BE2C (cell line): ENCODE measurements at regions not wholly inside any gene's neighbourhood (a gene's known extent, or its start where the extent isn't known, plus 50 kb on each side); places are given as distances from the start of the nearest gene placed in this dataset.

ENCODE experiments used
- DNase-seq: peaks from one replicate; pipeline ENCODE4 v3.0.0-alpha.2; 2020
- H3K27me3 ChIP-seq: fragments of 250-450 bp; sonication (Bioruptor Pico); 2 replicates; pipeline ENCODE4 v1.5.1; 2020; ENCODE audit warnings: mild to moderate bottlenecking
- H3K36me3 ChIP-seq: fragments of 250-450 bp; sonication (Bioruptor Pico); 2 replicates; pipeline ENCODE4 v1.5.1; 2020; ENCODE audit warnings: mild to moderate bottlenecking
- H3K4me1 ChIP-seq: fragments of 250-450 bp; sonication (Bioruptor Pico); 2 replicates; pipeline ENCODE4 v1.5.1; 2020
- H3K4me3 ChIP-seq: 2 replicates; pipeline ENCODE4 v1.5.1; 2011; ENCODE audit warnings: low read depth, low read length
- H3K9me3 ChIP-seq: fragments of 250-450 bp; sonication (Bioruptor Pico); 2 replicates; pipeline ENCODE4 v1.5.1; 2020
- TF ChIP-seq, protein P1 (sequence below): IDR thresholded peaks from 2 replicates; pipeline ENCODE4 v1.5.1; 2012; ENCODE audit warnings: mild to moderate bottlenecking, low read depth, low read length

DNA sequence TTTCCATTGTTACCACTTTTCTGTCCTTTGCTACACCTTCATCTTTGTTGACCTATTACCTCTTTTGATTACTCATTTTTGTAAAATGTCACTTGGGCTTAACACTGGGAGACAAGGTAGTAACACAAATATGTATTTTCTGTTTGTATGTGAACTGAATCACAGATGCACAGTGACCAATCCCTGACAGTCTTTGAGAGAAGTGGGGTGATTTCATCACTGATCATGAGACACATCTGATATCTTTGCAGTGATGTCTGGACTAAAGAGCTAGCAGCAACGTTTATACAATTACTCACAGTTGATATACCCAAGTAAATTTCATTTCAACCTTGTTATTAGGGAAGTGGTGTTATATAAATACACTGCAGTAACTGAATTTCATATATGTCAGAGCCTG lies 1397.4 kb upstream of the SPRY2 start:
- no peak for DNase-seq
- H3K4me3 ChIP-seq: no peak overlapping the region
- H3K27me3 ChIP-seq: no peaks in the 10 kb centered on the region
- H3K36me3 ChIP-seq: no peaks in the 10 kb centered on the region
- no peaks in the 10 kb centered on the region for H3K9me3 ChIP-seq
- TF ChIP-seq, protein P1, sequence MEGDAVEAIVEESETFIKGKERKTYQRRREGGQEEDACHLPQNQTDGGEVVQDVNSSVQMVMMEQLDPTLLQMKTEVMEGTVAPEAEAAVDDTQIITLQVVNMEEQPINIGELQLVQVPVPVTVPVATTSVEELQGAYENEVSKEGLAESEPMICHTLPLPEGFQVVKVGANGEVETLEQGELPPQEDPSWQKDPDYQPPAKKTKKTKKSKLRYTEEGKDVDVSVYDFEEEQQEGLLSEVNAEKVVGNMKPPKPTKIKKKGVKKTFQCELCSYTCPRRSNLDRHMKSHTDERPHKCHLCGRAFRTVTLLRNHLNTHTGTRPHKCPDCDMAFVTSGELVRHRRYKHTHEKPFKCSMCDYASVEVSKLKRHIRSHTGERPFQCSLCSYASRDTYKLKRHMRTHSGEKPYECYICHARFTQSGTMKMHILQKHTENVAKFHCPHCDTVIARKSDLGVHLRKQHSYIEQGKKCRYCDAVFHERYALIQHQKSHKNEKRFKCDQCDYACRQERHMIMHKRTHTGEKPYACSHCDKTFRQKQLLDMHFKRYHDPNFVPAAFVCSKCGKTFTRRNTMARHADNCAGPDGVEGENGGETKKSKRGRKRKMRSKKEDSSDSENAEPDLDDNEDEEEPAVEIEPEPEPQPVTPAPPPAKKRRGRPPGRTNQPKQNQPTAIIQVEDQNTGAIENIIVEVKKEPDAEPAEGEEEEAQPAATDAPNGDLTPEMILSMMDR: no peak
- peaks cover 5% of the 10 kb centered on the region for H3K4me1 ChIP-seq

DNA sequence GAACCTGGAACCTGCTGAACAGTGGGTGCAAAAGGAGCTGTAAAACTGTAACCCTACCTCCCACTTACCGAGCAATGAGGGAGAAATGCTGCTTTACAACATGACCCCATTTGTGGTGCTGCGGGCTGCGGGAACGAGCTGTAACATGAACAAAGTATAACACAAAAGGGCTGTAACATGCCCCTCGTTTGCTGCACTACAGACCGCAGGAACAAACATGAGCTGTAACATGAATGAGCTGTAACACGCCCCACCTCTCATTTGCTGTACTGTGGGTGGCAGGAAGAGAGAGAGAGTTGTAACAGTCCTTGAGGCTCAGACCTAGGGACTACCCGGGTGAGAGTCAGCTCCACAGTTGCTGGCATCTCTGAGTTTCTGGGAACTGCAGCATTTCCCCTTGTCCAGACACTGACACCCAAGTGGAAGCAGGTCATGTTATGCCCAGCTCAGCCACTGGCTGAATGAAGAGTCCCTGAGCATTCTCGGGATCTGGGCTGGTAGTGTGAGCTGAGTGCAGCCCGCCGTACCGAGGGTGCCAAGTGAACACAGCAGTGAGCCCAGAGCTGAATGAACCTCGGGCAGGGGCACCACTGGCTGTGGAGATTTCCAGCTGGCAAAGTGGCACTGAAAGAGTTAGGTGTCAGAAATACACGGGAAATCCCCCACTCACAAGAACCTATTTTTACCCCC lies 1385.3 kb upstream of the SPRY2 start:
- Histone ChIP-seq H3K27me3 (no peaks in the 10 kb centered on the region), H3K9me3 (no peaks in the 10 kb centered on the region), H3K4me1 (no peaks in the 10 kb centered on the region; the same call in 1 of the 2 replicates), H3K4me3 (no peak overlapping the region), H3K36me3 (no peaks in the 10 kb centered on the region)
- TF ChIP-seq, protein P1: no peak
- DNase-seq: no peak

DNA sequence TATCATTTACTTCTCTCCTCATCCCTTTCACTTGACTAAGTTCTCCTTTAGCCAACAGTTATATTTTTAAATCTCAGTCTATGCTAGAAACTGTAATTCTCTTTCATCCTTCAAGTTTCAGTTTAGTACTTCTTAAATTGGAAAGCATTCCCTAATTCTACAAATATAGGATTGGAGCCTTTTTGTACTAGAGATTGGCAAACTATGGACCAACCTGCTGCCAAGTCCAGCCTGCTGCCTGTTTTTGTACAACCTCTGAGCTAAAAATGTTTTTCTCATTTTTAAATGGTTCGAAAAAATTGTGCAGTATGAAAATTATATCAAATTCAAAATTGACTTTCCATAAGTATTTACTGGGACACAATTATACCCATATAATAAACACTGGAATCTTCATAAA lies 1381.5 kb upstream of the SPRY2 start:
- H3K36me3 ChIP-seq: no peaks in the 10 kb centered on the region
- no peaks in the 10 kb centered on the region for H3K9me3 ChIP-seq
- H3K4me1 ChIP-seq: no peaks in the 10 kb centered on the region; the same call in none of the 2 replicates
- TF ChIP-seq, protein P1: no peak
- no peak overlapping the region for H3K4me3 ChIP-seq
- no peaks in the 10 kb centered on the region for H3K27me3 ChIP-seq
- DNase-seq: no peak

DNA sequence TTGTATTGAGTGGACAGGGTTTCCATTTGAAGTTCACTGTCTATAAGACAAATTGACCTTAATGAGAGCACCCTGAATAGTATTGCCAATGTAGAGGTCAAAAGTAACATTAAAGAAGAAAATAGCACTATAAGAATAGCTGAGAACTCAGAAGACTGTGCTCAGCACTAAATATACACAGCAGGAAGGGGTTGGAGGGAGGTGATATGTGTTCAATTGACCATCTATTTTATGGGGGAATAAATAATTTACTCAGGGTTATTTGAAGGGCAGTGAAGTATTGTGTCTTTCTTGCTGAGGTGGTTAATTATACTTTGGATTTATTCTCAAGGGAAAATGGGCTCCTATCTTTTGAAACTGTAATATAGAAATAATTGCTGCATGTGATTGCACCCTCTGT lies 1380.5 kb upstream of the SPRY2 start:
- H3K27me3 ChIP-seq: no peaks in the 10 kb centered on the region

GRCh38 chr13:81714513-81714912 lies 1373.6 kb upstream of the SPRY2 start:
- no peaks in the 10 kb centered on the region for H3K36me3 ChIP-seq
- no peaks in the 10 kb centered on the region for H3K27me3 ChIP-seq
- no peak overlapping the region for H3K4me3 ChIP-seq
- H3K9me3 ChIP-seq: no peaks in the 10 kb centered on the region
- TF ChIP-seq, protein P1: no peak
- H3K4me1 ChIP-seq: no peaks in the 10 kb centered on the region; the same call in 1 of the 2 replicates
- DNase-seq: no peak

More for the DNA sequence above, 1380.5 kb upstream of the SPRY2 start:
- no peaks in the 10 kb centered on the region; the same call in 1 of the 2 replicates for H3K4me1 ChIP-seq
- DNase-seq: no peak
- TF ChIP-seq, protein P1: no peak
- no peak overlapping the region for H3K4me3 ChIP-seq
- H3K36me3 ChIP-seq: no peaks in the 10 kb centered on the region
- H3K9me3 ChIP-seq: no peaks in the 10 kb centered on the region

GRCh38 chr13:81713201-81713600 lies 1372.3 kb upstream of the SPRY2 start:
- TF ChIP-seq, protein P1: no peak
- Histone ChIP-seq H3K4me3 (no peak overlapping the region), H3K27me3 (no peaks in the 10 kb centered on the region), H3K4me1 (no peaks in the 10 kb centered on the region; the same call in 1 of the 2 replicates), H3K36me3 (no peaks in the 10 kb centered on the region), H3K9me3 (no peaks in the 10 kb centered on the region)
- no peak for DNase-seq
